ENCODE measurements at regions not wholly inside any gene's neighbourhood (a gene's known extent, or its start where the extent isn't known, plus 50 kb on each side); places are given as distances from the start of the nearest gene placed in this dataset.

DNA sequence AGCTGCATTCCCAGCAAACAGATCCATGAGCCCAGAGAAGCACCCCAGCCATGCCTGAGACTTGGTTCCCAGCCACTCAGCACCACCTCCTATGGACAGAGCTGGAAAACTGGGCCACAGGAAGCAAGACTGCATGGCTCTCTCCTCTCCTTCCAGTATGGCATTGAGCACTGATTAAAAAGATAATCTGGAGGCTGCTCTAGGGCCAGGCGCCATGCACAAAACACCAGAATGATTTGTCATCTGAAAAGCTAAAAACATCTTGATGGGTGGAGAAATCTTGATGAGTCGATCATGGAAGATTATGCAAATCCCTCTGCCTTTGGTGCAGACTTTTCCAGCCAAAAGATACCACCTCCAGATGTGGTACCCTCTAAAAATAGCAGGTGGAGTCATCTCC is 62.7 kb upstream of the MRPS22 start:
- H3K4me1 Mint-ChIP-seq, result no peaks in the 10 kb centered on the region
- TF ChIP-seq, protein P1, sequence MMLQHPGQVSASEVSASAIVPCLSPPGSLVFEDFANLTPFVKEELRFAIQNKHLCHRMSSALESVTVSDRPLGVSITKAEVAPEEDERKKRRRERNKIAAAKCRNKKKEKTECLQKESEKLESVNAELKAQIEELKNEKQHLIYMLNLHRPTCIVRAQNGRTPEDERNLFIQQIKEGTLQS (CRISPR knock-in tag; conservative IDR thresholded peaks at IDR 0.05), result no peak
- TF ChIP-seq NR1H2 (CRISPR knock-in tag; IDR thresholded peaks at IDR 0.05) (no peak), IRF2 (CRISPR knock-in tag; IDR thresholded peaks at IDR 0.05; ENCODE audit: borderline replicate concordance, low read depth) (no peak), CREB1 (CRISPR knock-in tag; IDR thresholded peaks at IDR 0.05) (no peak), ZNF138 (CRISPR knock-in tag; conservative IDR thresholded peaks at IDR 0.05) (no peak), ETV6 (CRISPR knock-in tag; IDR thresholded peaks at IDR 0.05) (no peak), CREM (CRISPR knock-in tag; IDR thresholded peaks at IDR 0.05) (no peak)
- TF ChIP-seq, protein P2, sequence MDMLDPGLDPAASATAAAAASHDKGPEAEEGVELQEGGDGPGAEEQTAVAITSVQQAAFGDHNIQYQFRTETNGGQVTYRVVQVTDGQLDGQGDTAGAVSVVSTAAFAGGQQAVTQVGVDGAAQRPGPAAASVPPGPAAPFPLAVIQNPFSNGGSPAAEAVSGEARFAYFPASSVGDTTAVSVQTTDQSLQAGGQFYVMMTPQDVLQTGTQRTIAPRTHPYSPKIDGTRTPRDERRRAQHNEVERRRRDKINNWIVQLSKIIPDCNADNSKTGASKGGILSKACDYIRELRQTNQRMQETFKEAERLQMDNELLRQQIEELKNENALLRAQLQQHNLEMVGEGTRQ (CRISPR knock-in tag; IDR thresholded peaks at IDR 0.05), result no peak
- TF ChIP-seq, protein P3, sequence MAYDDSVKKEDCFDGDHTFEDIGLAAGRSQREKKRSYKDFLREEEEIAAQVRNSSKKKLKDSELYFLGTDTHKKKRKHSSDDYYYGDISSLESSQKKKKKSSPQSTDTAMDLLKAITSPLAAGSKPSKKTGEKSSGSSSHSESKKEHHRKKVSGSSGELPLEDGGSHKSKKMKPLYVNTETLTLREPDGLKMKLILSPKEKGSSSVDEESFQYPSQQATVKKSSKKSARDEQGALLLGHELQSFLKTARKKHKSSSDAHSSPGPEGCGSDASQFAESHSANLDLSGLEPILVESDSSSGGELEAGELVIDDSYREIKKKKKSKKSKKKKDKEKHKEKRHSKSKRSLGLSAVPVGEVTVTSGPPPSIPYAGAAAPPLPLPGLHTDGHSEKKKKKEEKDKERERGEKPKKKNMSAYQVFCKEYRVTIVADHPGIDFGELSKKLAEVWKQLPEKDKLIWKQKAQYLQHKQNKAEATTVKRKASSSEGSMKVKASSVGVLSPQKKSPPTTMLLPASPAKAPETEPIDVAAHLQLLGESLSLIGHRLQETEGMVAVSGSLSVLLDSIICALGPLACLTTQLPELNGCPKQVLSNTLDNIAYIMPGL (CRISPR knock-in tag; IDR thresholded peaks at IDR 0.05), result no peak
- TF ChIP-seq, protein P4, sequence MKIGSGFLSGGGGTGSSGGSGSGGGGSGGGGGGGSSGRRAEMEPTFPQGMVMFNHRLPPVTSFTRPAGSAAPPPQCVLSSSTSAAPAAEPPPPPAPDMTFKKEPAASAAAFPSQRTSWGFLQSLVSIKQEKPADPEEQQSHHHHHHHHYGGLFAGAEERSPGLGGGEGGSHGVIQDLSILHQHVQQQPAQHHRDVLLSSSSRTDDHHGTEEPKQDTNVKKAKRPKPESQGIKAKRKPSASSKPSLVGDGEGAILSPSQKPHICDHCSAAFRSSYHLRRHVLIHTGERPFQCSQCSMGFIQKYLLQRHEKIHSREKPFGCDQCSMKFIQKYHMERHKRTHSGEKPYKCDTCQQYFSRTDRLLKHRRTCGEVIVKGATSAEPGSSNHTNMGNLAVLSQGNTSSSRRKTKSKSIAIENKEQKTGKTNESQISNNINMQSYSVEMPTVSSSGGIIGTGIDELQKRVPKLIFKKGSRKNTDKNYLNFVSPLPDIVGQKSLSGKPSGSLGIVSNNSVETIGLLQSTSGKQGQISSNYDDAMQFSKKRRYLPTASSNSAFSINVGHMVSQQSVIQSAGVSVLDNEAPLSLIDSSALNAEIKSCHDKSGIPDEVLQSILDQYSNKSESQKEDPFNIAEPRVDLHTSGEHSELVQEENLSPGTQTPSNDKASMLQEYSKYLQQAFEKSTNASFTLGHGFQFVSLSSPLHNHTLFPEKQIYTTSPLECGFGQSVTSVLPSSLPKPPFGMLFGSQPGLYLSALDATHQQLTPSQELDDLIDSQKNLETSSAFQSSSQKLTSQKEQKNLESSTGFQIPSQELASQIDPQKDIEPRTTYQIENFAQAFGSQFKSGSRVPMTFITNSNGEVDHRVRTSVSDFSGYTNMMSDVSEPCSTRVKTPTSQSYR (CRISPR knock-in tag; IDR thresholded peaks at IDR 0.05), result no peak
- TF ChIP-seq, protein P5, sequence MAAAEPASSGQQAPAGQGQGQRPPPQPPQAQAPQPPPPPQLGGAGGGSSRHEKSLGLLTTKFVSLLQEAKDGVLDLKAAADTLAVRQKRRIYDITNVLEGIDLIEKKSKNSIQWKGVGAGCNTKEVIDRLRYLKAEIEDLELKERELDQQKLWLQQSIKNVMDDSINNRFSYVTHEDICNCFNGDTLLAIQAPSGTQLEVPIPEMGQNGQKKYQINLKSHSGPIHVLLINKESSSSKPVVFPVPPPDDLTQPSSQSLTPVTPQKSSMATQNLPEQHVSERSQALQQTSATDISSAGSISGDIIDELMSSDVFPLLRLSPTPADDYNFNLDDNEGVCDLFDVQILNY (CRISPR knock-in tag; IDR thresholded peaks at IDR 0.05), result no peak
- TF ChIP-seq, protein P6, sequence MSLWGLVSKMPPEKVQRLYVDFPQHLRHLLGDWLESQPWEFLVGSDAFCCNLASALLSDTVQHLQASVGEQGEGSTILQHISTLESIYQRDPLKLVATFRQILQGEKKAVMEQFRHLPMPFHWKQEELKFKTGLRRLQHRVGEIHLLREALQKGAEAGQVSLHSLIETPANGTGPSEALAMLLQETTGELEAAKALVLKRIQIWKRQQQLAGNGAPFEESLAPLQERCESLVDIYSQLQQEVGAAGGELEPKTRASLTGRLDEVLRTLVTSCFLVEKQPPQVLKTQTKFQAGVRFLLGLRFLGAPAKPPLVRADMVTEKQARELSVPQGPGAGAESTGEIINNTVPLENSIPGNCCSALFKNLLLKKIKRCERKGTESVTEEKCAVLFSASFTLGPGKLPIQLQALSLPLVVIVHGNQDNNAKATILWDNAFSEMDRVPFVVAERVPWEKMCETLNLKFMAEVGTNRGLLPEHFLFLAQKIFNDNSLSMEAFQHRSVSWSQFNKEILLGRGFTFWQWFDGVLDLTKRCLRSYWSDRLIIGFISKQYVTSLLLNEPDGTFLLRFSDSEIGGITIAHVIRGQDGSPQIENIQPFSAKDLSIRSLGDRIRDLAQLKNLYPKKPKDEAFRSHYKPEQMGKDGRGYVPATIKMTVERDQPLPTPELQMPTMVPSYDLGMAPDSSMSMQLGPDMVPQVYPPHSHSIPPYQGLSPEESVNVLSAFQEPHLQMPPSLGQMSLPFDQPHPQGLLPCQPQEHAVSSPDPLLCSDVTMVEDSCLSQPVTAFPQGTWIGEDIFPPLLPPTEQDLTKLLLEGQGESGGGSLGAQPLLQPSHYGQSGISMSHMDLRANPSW (CRISPR knock-in tag; conservative IDR thresholded peaks at IDR 0.05; ENCODE audit: low read depth), result no peak
- ATAC-seq (no peak), DNase-seq (ENCODE audit: low spot score) (no peak)
- H3K4me3 Mint-ChIP-seq, result no peak overlapping the region
- no peaks in the 10 kb centered on the region for H3K36me3 Mint-ChIP-seq
- ChIA-PET CTCF (interaction anchor here (0.8 to 1.7 kb wide), 4 partner anchors 18 to 169 kb away, joined by 3 to 6 read pairs (median 4); no protein-coding TSS in a partner anchor), POLR2A (no interaction called here)
- peaks cover 11% of the 10 kb centered on the region for H3K9me3 Mint-ChIP-seq
- H3K27me3 Mint-ChIP-seq (ENCODE audit: low read depth), result no peaks in the 10 kb centered on the region; the same call in none of the 2 replicates
- H3K27ac Mint-ChIP-seq, result no peak overlapping the region

DNA sequence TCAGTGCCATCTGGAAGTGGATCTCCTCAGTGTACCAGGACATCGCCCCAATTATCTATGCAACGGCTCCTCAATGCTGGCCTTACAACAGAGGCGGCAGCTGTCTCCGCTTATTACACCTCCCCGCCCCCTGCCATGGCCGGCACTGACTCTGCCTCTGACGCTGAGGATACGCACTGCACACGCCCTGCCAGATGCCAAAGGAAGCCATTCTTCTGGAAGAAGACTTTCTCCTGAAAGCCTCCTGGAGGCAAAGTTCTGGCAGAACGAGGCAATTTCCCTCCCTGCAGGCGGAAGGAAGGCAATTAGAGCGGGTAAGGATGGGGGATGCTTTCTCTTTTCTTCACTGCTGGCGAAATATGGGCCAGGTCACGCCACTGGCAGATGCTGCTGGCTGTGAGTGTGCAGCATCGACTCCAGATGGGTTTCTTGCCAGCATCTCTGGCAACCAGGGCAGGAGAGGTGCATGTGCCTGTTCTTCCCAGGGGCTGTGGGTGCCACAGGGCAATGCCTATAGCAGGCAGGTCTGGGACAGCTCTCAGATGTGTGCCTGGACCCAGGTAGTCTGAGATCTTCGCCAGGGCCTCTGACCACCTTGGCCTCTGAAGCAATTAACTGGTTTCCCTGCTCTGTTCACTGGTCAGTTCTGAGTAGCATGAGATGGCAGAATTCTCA is 62.2 kb upstream of the MRPS22 start:
- DNase-seq (ENCODE audit: low spot score), result no peak
- no peak for ATAC-seq
- TF ChIP-seq TEAD4 (CRISPR knock-in tag; IDR thresholded peaks at IDR 0.05) (no peak), FOXK1 (CRISPR knock-in tag; IDR thresholded peaks at IDR 0.05) (no peak), ZNF317 (CRISPR knock-in tag; IDR thresholded peaks at IDR 0.05; ENCODE audit: borderline replicate concordance, low read depth) (no peak), NFATC4 (CRISPR knock-in tag; IDR thresholded peaks at IDR 0.05) (no peak)
- TF ChIP-seq, protein P5 (CRISPR knock-in tag; IDR thresholded peaks at IDR 0.05), result no peak
- TF ChIP-seq, protein P7, sequence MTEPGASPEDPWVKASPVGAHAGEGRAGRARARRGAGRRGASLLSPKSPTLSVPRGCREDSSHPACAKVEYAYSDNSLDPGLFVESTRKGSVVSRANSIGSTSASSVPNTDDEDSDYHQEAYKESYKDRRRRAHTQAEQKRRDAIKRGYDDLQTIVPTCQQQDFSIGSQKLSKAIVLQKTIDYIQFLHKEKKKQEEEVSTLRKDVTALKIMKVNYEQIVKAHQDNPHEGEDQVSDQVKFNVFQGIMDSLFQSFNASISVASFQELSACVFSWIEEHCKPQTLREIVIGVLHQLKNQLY (CRISPR knock-in tag; IDR thresholded peaks at IDR 0.05), result no peak
- TF ChIP-seq, protein P8, sequence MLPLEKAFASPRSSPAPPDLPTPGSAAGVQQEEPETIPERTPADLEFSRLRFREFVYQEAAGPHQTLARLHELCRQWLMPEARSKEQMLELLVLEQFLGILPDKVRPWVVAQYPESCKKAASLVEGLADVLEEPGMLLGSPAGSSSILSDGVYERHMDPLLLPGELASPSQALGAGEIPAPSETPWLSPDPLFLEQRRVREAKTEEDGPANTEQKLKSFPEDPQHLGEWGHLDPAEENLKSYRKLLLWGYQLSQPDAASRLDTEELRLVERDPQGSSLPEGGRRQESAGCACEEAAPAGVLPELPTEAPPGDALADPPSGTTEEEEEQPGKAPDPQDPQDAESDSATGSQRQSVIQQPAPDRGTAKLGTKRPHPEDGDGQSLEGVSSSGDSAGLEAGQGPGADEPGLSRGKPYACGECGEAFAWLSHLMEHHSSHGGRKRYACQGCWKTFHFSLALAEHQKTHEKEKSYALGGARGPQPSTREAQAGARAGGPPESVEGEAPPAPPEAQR (CRISPR knock-in tag; IDR thresholded peaks at IDR 0.05), result no peak
- TF ChIP-seq, protein P9, sequence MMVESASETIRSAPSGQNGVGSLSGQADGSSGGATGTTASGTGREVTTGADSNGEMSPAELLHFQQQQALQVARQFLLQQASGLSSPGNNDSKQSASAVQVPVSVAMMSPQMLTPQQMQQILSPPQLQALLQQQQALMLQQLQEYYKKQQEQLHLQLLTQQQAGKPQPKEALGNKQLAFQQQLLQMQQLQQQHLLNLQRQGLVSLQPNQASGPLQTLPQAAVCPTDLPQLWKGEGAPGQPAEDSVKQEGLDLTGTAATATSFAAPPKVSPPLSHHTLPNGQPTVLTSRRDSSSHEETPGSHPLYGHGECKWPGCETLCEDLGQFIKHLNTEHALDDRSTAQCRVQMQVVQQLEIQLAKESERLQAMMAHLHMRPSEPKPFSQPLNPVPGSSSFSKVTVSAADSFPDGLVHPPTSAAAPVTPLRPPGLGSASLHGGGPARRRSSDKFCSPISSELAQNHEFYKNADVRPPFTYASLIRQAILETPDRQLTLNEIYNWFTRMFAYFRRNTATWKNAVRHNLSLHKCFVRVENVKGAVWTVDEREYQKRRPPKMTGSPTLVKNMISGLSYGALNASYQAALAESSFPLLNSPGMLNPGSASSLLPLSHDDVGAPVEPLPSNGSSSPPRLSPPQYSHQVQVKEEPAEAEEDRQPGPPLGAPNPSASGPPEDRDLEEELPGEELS (CRISPR knock-in tag; IDR thresholded peaks at IDR 0.05), result no peak

More for the DNA sequence above, 62.2 kb upstream of the MRPS22 start:
- Mint-ChIP-seq H3K36me3 (no peaks in the 10 kb centered on the region), H3K27me3 (ENCODE audit: low read depth) (no peaks in the 10 kb centered on the region; the same call in none of the 2 replicates), H3K4me1 (no peaks in the 10 kb centered on the region), H3K27ac (no peak overlapping the region), H3K4me3 (no peak overlapping the region), H3K9me3 (peaks cover 9% of the 10 kb centered on the region)
- POLR2A ChIA-PET, result no interaction called here
- CTCF ChIA-PET, result interaction anchor here (1.1 to 1.7 kb wide), 3 partner anchors 37 to 170 kb away, joined by 3 to 6 read pairs (median 4); no protein-coding TSS in a partner anchor

Measured in WTC11 (cell line).